SK-N-SH (cell line): ENCODE measurements at regions not wholly inside any gene's neighbourhood (a gene's known extent, or its start where the extent isn't known, plus 50 kb on each side); places are given as distances from the start of the nearest gene placed in this dataset.

Experiments
- CTCF ChIA-PET: fragments of 300-600, 350-600 bp; formaldehyde crosslinking; extraction: SDS; loops from one replicate; lab custom pipeline; 2021; lab: Yijun Ruan, JAX
- POLR2A ChIA-PET: fragments of 350-600 bp; sonication (Branson Sonifier 250); formaldehyde crosslinking; extraction: SDS; loops from one replicate; lab custom pipeline; 2020; ENCODE audit warnings: antibody characterized with exemption, inconsistent platforms; lab: Yijun Ruan, JAX
- DNase-seq: peaks from one replicate; pipeline ENCODE4 v3.0.0; 2012
- H2AFZ ChIP-seq: fragments of 200-600 bp; sonication (generic); 2 replicates; pipeline ENCODE4 v1.8.1; 2016; ENCODE audit warnings: antibody characterized with exemption, mild to moderate bottlenecking, low read depth
- H3F3A ChIP-seq: fragments of 200-600 bp; sonication (generic); replicated peaks from 2 replicates; pipeline ENCODE3; 2016; ENCODE audit warnings: antibody characterized with exemption, mild to moderate bottlenecking; ENCODE audit not compliant: insufficient read depth
- H3K27ac ChIP-seq, 2 experiments: fragments of 200-500 bp in 1 of 2; fragments of 200-600 bp in 1 of 2; sonication (Bioruptor generic) in 1 of 2; sonication (generic), shearing (Covaris generic) in 1 of 2; 2 replicates each; pipeline versions ENCODE4 v1.5.1 to v1.6.1; 2014 to 2016; ENCODE audit warnings: low read depth in 2 of 2, inconsistent platforms in 1 of 2, low read length in 1 of 2, mild to moderate bottlenecking in 1 of 2, mixed read lengths in 1 of 2
- H3K27me3 ChIP-seq: fragments of 200-600 bp; sonication (generic), shearing (Covaris generic); 2 replicates; pipeline ENCODE4 v1.6.1; 2016; ENCODE audit warnings: mixed run types; ENCODE audit not compliant: insufficient read depth
- H3K36me3 ChIP-seq, 2 experiments: fragments of 200-500 bp in 1 of 2; fragments of 200-600 bp in 1 of 2; sonication (Bioruptor generic) in 1 of 2; sonication (generic) in 1 of 2; replicated peaks in 1 of 2; 2 replicates each; pipeline versions ENCODE3 to v1.5.1; 2014 to 2016; ENCODE audit warnings: low read length in 1 of 2, mild to moderate bottlenecking in 1 of 2; ENCODE audit not compliant: insufficient read depth in 2 of 2, control insufficient read depth in 1 of 2
- H3K4me1 ChIP-seq, 2 experiments: fragments of 200-500 bp in 1 of 2; fragments of 200-600 bp in 1 of 2; sonication (Bioruptor generic) in 1 of 2; sonication (generic), shearing (Covaris generic) in 1 of 2; 2 replicates each; pipeline versions ENCODE4 v1.5.1 to v1.6.1; 2014 to 2016; ENCODE audit warnings: low read depth in 1 of 2, low read length in 1 of 2, mixed run types in 1 of 2; ENCODE audit not compliant: insufficient read depth in 2 of 2, control insufficient read depth in 1 of 2
- H3K4me2 ChIP-seq: fragments of 200-600 bp; sonication (generic), shearing (Covaris generic); 2 replicates; pipeline ENCODE4 v1.6.1; 2017; ENCODE audit warnings: mixed run types
- H3K4me3 ChIP-seq, 2 experiments: fragments of 200-500 bp in 1 of 2; fragments of 200-600 bp in 1 of 2; sonication (Bioruptor generic) in 1 of 2; sonication (generic), shearing (Covaris generic) in 1 of 2; 2 replicates each; pipeline versions ENCODE4 v1.5.1 to v1.8.1; 2014 to 2016; ENCODE audit warnings: low read depth in 2 of 2, inconsistent platforms in 1 of 2, low read length in 1 of 2, mild to moderate bottlenecking in 1 of 2, mixed read lengths in 1 of 2, moderate library complexity in 1 of 2
- H3K79me2 ChIP-seq: fragments of 200-600 bp; sonication (generic); 2 replicates; pipeline ENCODE4 v1.8.1; 2017; ENCODE audit warnings: mild to moderate bottlenecking; ENCODE audit not compliant: insufficient read depth
- H3K9ac ChIP-seq: fragments of 200-600 bp; sonication (generic); 2 replicates; pipeline ENCODE4 v1.6.1; 2017; ENCODE audit warnings: mixed run types
- H3K9me2 ChIP-seq: fragments of 200-600 bp; sonication (generic); 2 replicates; pipeline ENCODE4 v1.6.1; 2017; ENCODE audit warnings: mixed run types
- H3K9me3 ChIP-seq: fragments of 200-600 bp; sonication (generic); 2 replicates; pipeline ENCODE4 v1.6.1; 2017; ENCODE audit warnings: mixed run types, mild to moderate bottlenecking, moderate library complexity
- H4K20me1 ChIP-seq: fragments of 200-600 bp; sonication (generic); 2 replicates; pipeline ENCODE4 v1.6.1; 2017; ENCODE audit warnings: mild to moderate bottlenecking, mixed run types; ENCODE audit not compliant: insufficient read depth
- CHD2 ChIP-seq: fragments of 150-350 bp; IDR thresholded peaks from 2 replicates; pipeline ENCODE4 v1.6.1; 2018; ENCODE audit warnings: low read length; ENCODE audit not compliant: partially characterized antibody
- EZH2phosphoT487 ChIP-seq: fragments of 200-600 bp; sonication (generic); IDR thresholded peaks from 2 replicates; pipeline ENCODE4 v1.6.1; 2017; ENCODE audit warnings: low read depth, mixed run types, mild to moderate bottlenecking, antibody characterized with exemption, moderate library complexity, borderline replicate concordance
- FOXM1 ChIP-seq: IDR thresholded peaks from 2 replicates; pipeline ENCODE4 v1.4.0; 2012; ENCODE audit warnings: low read depth, mild to moderate bottlenecking
- GABPA ChIP-seq: IDR thresholded peaks from 2 replicates; pipeline ENCODE4 v1.4.0; 2012; ENCODE audit warnings: low read depth, mild to moderate bottlenecking
- GATA2 ChIP-seq: sonication (generic); formaldehyde crosslinking; IDR thresholded peaks from 2 replicates; pipeline ENCODE4 v1.5.0; 2020; ENCODE audit warnings: mild to moderate bottlenecking, missing genetic modification reagents
- JUND ChIP-seq: IDR thresholded peaks from 2 replicates; pipeline ENCODE4 v1.4.0; 2012
- NRF1 ChIP-seq: IDR thresholded peaks from 2 replicates; pipeline ENCODE4 v1.6.1; 2012; ENCODE audit warnings: low read depth, mild to moderate bottlenecking, low read length
- RFX5 ChIP-seq: IDR thresholded peaks from 2 replicates; pipeline ENCODE4 v1.6.1; 2012; ENCODE audit warnings: mild to moderate bottlenecking, improper control_type of control experiment, low read length
- RXRA ChIP-seq: IDR thresholded peaks from 2 replicates; pipeline ENCODE4 v1.4.0; 2012; ENCODE audit warnings: low read depth, mild to moderate bottlenecking, borderline replicate concordance
- TEAD4 ChIP-seq: IDR thresholded peaks from 2 replicates; pipeline ENCODE4 v1.4.0; 2012; ENCODE audit warnings: mild to moderate bottlenecking, borderline replicate concordance; ENCODE audit not compliant: insufficient read depth
- WGBS: methylation state at CpG from one replicate; pipeline ENCODE4 v1.1.6; 2017; ENCODE audit warnings: low lambda C conversion rate; 5-methylcytosine and 5-hydroxymethylcytosine counted together
- TF ChIP-seq, protein P1 (sequence below): IDR thresholded peaks from 2 replicates; pipeline ENCODE4 v1.4.0; 2012; ENCODE audit warnings: low read depth, borderline replicate concordance
- TF ChIP-seq, protein P2 (sequence below): IDR thresholded peaks from 2 replicates; pipeline ENCODE4; 2012
- TF ChIP-seq, protein P3 (sequence below): fragments of 200-600 bp; sonication (generic); IDR thresholded peaks from 2 replicates; pipeline ENCODE4 v1.6.1; 2017; ENCODE audit warnings: antibody characterized with exemption, mild to moderate bottlenecking, moderate library complexity
- TF ChIP-seq, protein P4 (sequence below): fragments of 150-350 bp; IDR thresholded peaks from 2 replicates; pipeline ENCODE4 v1.6.1; 2017; ENCODE audit warnings: antibody characterized with exemption, low read length, low read depth, borderline replicate concordance
- TF ChIP-seq, protein P5 (sequence below): fragments of 150-350 bp; IDR thresholded peaks from 2 replicates; pipeline ENCODE4 v1.6.1; 2016; ENCODE audit warnings: mild to moderate bottlenecking, low read depth, low read length

DNA sequence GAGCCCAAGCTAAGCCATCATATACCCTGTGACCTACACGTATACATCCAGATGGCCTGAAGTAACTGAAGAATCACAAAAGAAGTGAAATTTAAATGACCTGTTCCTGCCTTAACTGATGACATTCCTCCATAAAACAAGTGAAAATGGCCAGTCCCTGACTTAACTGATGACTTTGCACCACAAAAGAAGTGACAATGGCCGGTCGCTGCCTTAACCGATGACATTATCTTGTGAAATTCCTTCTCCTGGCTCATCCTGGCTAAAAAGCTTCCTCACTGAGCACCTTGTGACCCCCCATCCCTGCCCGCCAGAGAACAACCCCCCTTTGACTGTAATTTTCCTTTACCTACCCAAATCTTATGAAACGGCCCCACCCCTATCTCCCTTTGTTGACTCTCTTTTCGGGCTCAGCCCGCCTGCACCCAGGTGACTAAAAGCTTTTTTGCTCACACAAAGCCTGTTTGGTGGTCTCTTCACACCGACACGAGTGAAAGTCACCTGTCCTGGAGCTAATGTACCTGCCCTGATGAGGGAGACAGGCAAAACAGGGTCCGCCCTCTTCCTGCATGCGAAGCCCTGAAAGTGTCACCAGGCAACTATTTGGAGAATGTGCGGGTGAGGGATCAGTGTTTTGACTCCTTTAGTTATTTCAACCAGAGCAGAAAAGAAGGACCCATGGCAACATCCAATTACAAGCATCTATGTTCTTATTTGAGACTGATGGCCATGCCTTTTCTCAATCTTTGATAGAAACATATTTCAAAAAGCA, 266.1 kb downstream of the SMARCA2 start:
- Histone ChIP-seq H3K79me2 (no peaks in the 10 kb centered on the region), H2AFZ (no peak overlapping the region), H3K4me1 (no peaks in the 10 kb centered on the region), H3K4me3 (no peak overlapping the region), H3K36me3 (no peaks in the 10 kb centered on the region), H3F3A (no peaks in the 10 kb centered on the region), H4K20me1 (no peaks in the 10 kb centered on the region), H3K9me3 (no peaks in the 10 kb centered on the region), H3K9me2 (no peaks in the 10 kb centered on the region)
- CTCF ChIA-PET: no interaction called here
- no peak for DNase-seq
- TF ChIP-seq GATA2 (CRISPR knock-in tag): no peak
- no peak for TF ChIP-seq GABPA
- TF ChIP-seq JUND: no peak
- TF ChIP-seq, protein P1, sequence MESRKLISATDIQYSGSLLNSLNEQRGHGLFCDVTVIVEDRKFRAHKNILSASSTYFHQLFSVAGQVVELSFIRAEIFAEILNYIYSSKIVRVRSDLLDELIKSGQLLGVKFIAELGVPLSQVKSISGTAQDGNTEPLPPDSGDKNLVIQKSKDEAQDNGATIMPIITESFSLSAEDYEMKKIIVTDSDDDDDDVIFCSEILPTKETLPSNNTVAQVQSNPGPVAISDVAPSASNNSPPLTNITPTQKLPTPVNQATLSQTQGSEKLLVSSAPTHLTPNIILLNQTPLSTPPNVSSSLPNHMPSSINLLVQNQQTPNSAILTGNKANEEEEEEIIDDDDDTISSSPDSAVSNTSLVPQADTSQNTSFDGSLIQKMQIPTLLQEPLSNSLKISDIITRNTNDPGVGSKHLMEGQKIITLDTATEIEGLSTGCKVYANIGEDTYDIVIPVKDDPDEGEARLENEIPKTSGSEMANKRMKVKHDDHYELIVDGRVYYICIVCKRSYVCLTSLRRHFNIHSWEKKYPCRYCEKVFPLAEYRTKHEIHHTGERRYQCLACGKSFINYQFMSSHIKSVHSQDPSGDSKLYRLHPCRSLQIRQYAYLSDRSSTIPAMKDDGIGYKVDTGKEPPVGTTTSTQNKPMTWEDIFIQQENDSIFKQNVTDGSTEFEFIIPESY: no peak
- TF ChIP-seq TEAD4: no peak
- no peak for TF ChIP-seq RFX5
- TF ChIP-seq, protein P2, sequence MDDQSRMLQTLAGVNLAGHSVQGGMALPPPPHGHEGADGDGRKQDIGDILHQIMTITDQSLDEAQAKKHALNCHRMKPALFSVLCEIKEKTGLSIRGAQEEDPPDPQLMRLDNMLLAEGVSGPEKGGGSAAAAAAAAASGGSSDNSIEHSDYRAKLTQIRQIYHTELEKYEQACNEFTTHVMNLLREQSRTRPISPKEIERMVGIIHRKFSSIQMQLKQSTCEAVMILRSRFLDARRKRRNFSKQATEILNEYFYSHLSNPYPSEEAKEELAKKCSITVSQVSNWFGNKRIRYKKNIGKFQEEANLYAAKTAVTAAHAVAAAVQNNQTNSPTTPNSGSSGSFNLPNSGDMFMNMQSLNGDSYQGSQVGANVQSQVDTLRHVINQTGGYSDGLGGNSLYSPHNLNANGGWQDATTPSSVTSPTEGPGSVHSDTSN: no peak
- TF ChIP-seq, protein P3, sequence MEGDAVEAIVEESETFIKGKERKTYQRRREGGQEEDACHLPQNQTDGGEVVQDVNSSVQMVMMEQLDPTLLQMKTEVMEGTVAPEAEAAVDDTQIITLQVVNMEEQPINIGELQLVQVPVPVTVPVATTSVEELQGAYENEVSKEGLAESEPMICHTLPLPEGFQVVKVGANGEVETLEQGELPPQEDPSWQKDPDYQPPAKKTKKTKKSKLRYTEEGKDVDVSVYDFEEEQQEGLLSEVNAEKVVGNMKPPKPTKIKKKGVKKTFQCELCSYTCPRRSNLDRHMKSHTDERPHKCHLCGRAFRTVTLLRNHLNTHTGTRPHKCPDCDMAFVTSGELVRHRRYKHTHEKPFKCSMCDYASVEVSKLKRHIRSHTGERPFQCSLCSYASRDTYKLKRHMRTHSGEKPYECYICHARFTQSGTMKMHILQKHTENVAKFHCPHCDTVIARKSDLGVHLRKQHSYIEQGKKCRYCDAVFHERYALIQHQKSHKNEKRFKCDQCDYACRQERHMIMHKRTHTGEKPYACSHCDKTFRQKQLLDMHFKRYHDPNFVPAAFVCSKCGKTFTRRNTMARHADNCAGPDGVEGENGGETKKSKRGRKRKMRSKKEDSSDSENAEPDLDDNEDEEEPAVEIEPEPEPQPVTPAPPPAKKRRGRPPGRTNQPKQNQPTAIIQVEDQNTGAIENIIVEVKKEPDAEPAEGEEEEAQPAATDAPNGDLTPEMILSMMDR: no peak
- TF ChIP-seq, protein P4, sequence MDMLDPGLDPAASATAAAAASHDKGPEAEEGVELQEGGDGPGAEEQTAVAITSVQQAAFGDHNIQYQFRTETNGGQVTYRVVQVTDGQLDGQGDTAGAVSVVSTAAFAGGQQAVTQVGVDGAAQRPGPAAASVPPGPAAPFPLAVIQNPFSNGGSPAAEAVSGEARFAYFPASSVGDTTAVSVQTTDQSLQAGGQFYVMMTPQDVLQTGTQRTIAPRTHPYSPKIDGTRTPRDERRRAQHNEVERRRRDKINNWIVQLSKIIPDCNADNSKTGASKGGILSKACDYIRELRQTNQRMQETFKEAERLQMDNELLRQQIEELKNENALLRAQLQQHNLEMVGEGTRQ: no peak
- TF ChIP-seq EZH2phosphoT487: no peak
- TF ChIP-seq NRF1: no peak
- no peak for TF ChIP-seq RXRA
- TF ChIP-seq, protein P5, sequence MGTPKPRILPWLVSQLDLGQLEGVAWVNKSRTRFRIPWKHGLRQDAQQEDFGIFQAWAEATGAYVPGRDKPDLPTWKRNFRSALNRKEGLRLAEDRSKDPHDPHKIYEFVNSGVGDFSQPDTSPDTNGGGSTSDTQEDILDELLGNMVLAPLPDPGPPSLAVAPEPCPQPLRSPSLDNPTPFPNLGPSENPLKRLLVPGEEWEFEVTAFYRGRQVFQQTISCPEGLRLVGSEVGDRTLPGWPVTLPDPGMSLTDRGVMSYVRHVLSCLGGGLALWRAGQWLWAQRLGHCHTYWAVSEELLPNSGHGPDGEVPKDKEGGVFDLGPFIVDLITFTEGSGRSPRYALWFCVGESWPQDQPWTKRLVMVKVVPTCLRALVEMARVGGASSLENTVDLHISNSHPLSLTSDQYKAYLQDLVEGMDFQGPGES: no peak
- no peak for TF ChIP-seq CHD2
- TF ChIP-seq FOXM1: no peak
- TF ChIP-seq, all 33 proteins: peak for 0
- POLR2A ChIA-PET: no interaction called here
- Histone ChIP-seq H3K9ac (no peak overlapping the region), H3K27ac (no peak overlapping the region), H3K27me3 (no peaks in the 10 kb centered on the region), H3K4me2 (no peak overlapping the region)
- 67% methylated on average over 13 of the region's 13 CpGs for WGBS
